ENCODE measurements at regions not wholly inside any gene's neighbourhood (a gene's known extent, or its start where the extent isn't known, plus 50 kb on each side); places are given as distances from the start of the nearest gene placed in this dataset.

DNA sequence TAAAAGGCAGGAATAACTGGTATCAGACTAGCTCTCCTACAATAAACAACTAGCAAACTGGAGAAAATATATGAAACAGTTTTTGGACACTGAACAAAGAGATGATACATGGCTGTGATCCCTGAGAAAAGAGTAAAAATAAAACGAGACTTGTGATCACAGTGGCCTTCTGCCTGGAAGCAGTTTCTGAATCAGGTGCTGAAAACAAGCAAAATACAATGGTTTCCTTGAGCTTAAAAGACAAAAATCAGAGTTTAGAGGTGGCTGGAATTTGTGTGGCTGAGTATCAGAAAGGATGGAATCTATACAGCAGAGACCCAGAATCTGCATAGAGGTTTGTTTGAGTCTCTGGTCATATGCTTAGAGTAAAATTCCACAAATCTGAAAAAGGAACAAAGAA is 242.5 kb upstream of the SOX9 start:
- no peaks in the 10 kb centered on the region for H4K20me1 ChIP-seq (ENCODE audit: insufficient read depth)
- BruUV-seq (replicated peaks), result no TSS peak
- DNase-seq, result no peak
- H3K9me3 ChIP-seq (ENCODE audit: insufficient read depth, low read depth), result no peaks in the 10 kb centered on the region
- no peak overlapping the region for H3K4me2 ChIP-seq
- TF ChIP-seq, protein P1, sequence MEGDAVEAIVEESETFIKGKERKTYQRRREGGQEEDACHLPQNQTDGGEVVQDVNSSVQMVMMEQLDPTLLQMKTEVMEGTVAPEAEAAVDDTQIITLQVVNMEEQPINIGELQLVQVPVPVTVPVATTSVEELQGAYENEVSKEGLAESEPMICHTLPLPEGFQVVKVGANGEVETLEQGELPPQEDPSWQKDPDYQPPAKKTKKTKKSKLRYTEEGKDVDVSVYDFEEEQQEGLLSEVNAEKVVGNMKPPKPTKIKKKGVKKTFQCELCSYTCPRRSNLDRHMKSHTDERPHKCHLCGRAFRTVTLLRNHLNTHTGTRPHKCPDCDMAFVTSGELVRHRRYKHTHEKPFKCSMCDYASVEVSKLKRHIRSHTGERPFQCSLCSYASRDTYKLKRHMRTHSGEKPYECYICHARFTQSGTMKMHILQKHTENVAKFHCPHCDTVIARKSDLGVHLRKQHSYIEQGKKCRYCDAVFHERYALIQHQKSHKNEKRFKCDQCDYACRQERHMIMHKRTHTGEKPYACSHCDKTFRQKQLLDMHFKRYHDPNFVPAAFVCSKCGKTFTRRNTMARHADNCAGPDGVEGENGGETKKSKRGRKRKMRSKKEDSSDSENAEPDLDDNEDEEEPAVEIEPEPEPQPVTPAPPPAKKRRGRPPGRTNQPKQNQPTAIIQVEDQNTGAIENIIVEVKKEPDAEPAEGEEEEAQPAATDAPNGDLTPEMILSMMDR (conservative IDR thresholded peaks at IDR 0.05), result no peak
- no peak for TF ChIP-seq EZH2 (IDR thresholded peaks at IDR 0.05; ENCODE audit: low read depth)
- H3K27ac ChIP-seq, result no peak overlapping the region
- intact Hi-C loops (cut with micrococcal nuclease; ENCODE audit: unreplicated experiment), result no loop called here
- H3F3A ChIP-seq (ENCODE audit: insufficient read depth, low read depth), result no peaks in the 10 kb centered on the region
- H2AFZ ChIP-seq, result no peak overlapping the region
- H3K79me2 ChIP-seq (ENCODE audit: low read depth), result no peaks in the 10 kb centered on the region
- CTCF ChIA-PET, result no interaction called here
- H3K36me3 ChIP-seq (ENCODE audit: low read depth), result no peaks in the 10 kb centered on the region
- H3K9me2 ChIP-seq (ENCODE audit: insufficient read depth), result no peaks in the 10 kb centered on the region
- POLR2A ChIA-PET (ENCODE audit: unreplicated experiment), result interaction anchor here (0.6 kb wide), 1 partner anchor 457 kb away, joined by 5 read pairs; no protein-coding TSS in a partner anchor
- no peaks in the 10 kb centered on the region for H3K4me1 ChIP-seq (replicated peaks; ENCODE audit: insufficient read depth)
- H3K27me3 ChIP-seq (ENCODE audit: insufficient read depth, low read depth), result no peaks in the 10 kb centered on the region
- H3K4me3 ChIP-seq, result no peak overlapping the region

DNA sequence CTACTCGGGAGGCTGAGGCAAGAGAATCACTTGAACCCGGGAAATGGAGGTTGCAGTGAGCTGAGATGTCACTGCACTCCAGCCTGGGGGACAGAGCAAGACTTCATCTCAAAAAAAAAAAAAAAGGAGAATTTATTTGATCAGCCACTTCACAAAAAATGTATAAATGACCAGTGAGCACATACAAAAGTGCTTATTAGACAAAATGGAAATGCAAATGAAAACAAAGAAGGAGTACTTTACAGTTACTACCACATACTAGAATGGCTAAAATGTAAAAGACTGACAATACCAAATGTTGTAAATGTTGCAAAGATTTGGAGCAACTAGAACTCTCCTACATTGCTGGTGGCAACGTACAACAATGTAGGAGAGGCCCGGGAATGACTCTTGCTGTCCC is 241.8 kb upstream of the SOX9 start:
- no peak overlapping the region for H3K4me2 ChIP-seq
- H3K9me3 ChIP-seq (ENCODE audit: insufficient read depth, low read depth), result no peaks in the 10 kb centered on the region
- H3F3A ChIP-seq (ENCODE audit: insufficient read depth, low read depth), result no peaks in the 10 kb centered on the region
- H2AFZ ChIP-seq, result no peak overlapping the region
- H3K9me2 ChIP-seq (ENCODE audit: insufficient read depth), result no peaks in the 10 kb centered on the region
- no peaks in the 10 kb centered on the region for H3K27me3 ChIP-seq (ENCODE audit: insufficient read depth, low read depth)
- no peaks in the 10 kb centered on the region for H3K4me1 ChIP-seq (replicated peaks; ENCODE audit: insufficient read depth)
- H3K36me3 ChIP-seq (ENCODE audit: low read depth), result no peaks in the 10 kb centered on the region
- ChIA-PET CTCF (no interaction called here), POLR2A (ENCODE audit: unreplicated experiment) (interaction anchor here (0.6 kb wide), 2 partner anchors 258 to 458 kb away, joined by 5 read pairs; no protein-coding TSS in a partner anchor)
- H3K79me2 ChIP-seq (ENCODE audit: low read depth), result no peaks in the 10 kb centered on the region
- TF ChIP-seq, protein P1 (conservative IDR thresholded peaks at IDR 0.05), result no peak
- TF ChIP-seq EZH2 (IDR thresholded peaks at IDR 0.05; ENCODE audit: low read depth), result no peak
- intact Hi-C loops (cut with micrococcal nuclease; ENCODE audit: unreplicated experiment), result no loop called here
- no peaks in the 10 kb centered on the region for H4K20me1 ChIP-seq (ENCODE audit: insufficient read depth)
- H3K27ac ChIP-seq, result no peak overlapping the region
- DNase-seq, result no peak
- no peak overlapping the region for H3K4me3 ChIP-seq
- BruUV-seq (replicated peaks), result no TSS peak

GRCh38 chr17:71881041-71881440 is 239.8 kb upstream of the SOX9 start:
- no peaks in the 10 kb centered on the region for H3K4me1 ChIP-seq (replicated peaks; ENCODE audit: insufficient read depth)
- DNase-seq, result no peak
- H3K9me2 ChIP-seq (ENCODE audit: insufficient read depth), result no peaks in the 10 kb centered on the region
- intact Hi-C loops (cut with micrococcal nuclease; ENCODE audit: unreplicated experiment), result no loop called here
- no peaks in the 10 kb centered on the region for H3F3A ChIP-seq (ENCODE audit: insufficient read depth, low read depth)
- TF ChIP-seq EZH2 (IDR thresholded peaks at IDR 0.05; ENCODE audit: low read depth), result no peak
- TF ChIP-seq, protein P1 (conservative IDR thresholded peaks at IDR 0.05), result no peak
- no peaks in the 10 kb centered on the region for H4K20me1 ChIP-seq (ENCODE audit: insufficient read depth)
- ChIA-PET POLR2A (ENCODE audit: unreplicated experiment) (no interaction called here), CTCF (no interaction called here)
- no peak overlapping the region for H3K4me3 ChIP-seq
- no peaks in the 10 kb centered on the region for H3K27me3 ChIP-seq (ENCODE audit: insufficient read depth, low read depth)
- H2AFZ ChIP-seq, result no peak overlapping the region
- H3K79me2 ChIP-seq (ENCODE audit: low read depth), result no peaks in the 10 kb centered on the region
- BruUV-seq (replicated peaks), result no TSS peak
- no peak overlapping the region for H3K4me2 ChIP-seq
- no peak overlapping the region for H3K27ac ChIP-seq
- no peaks in the 10 kb centered on the region for H3K36me3 ChIP-seq (ENCODE audit: low read depth)
- no peaks in the 10 kb centered on the region for H3K9me3 ChIP-seq (ENCODE audit: insufficient read depth, low read depth)

Measured in PC-9 (cell line).